Activated CD4-positive, alpha-beta T cell treated with anti-CD3 and anti-CD28 coated beads for 36 hours (primary cell): ENCODE measurements at regions not wholly inside any gene's neighbourhood (a gene's known extent, or its start where the extent isn't known, plus 50 kb on each side); places are given as distances from the start of the nearest gene placed in this dataset.

Experiments used
- ATAC-seq: fragments of 200-7000 bp; cut with Tn5 transposase; one replicate; pipeline ENCODE4 v1.10.0; 2021; ENCODE audit warnings: mild to moderate bottlenecking, moderate library complexity
- CTCF ChIA-PET: fragments of 350-600 bp; sonication (Branson Sonifier 250); formaldehyde crosslinking; loops from one replicate; lab custom pipeline; 2021; ENCODE audit warnings: antibody characterized with exemption; lab: Charles Lee
- POLR2A ChIA-PET: fragments of 350-600 bp; sonication (Branson Sonifier 250); formaldehyde crosslinking; loops from one replicate; lab custom pipeline; 2021; ENCODE audit warnings: antibody characterized with exemption, inconsistent platforms; lab: Charles Lee
- DNase-seq: peaks from one replicate; pipeline ENCODE4 v3.0.0-alpha.2; 2020
- H3K27ac Mint-ChIP-seq: one replicate; pipeline ENCODE4 v1.8.0; 2021; ENCODE audit warnings: mixed read lengths
- H3K27me3 Mint-ChIP-seq: one replicate; pipeline ENCODE4 v1.8.0; 2021; ENCODE audit warnings: mixed read lengths
- H3K36me3 Mint-ChIP-seq: one replicate; pipeline ENCODE4 v1.8.0; 2021; ENCODE audit warnings: low read depth, mixed read lengths
- H3K4me1 Mint-ChIP-seq: one replicate; pipeline ENCODE4 v1.8.0; 2021; ENCODE audit warnings: mixed read lengths
- H3K4me3 Mint-ChIP-seq: one replicate; pipeline ENCODE4 v1.8.0; 2021; ENCODE audit warnings: mild to moderate bottlenecking, moderate library complexity, mixed read lengths
- H3K9me3 Mint-ChIP-seq: one replicate; pipeline ENCODE4 v1.8.0; 2021; ENCODE audit warnings: low read depth, mixed read lengths
- intact Hi-C, 2 experiments: fragments of 100-400 bp; cut with DNase I in 1 of 2; cut with micrococcal nuclease in 1 of 2; formaldehyde crosslinking; loops; one replicate each; pipeline versions ENCODE4 v1.14.2 to v1.15.1; 2022 to 2024; cut with DNase I, micrococcal nuclease

DNA sequence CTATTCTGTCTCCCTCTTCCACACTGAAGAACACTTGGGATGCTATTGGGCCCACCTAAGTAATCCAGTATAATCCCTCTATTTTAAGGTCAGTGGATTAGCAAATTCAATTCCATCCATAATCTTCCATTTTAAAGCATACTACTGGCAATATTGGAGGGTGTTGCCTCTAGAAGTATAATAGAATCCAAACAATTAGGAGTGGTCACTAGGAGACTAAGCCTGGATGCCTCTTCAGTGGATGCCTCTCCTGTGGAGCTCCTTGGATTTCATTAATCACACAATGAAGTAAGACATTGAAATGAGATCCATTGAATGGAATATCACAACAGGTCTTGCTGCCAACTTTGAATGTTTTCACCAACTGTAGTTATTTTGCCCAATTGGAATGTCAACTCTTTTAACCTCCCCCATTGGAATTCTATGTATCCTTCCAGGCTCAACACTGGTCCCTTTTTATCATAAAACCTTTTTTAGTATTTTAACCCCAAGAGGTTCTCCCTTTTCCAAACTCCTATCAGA is 311.6 kb downstream of the PLK2 start:
- DNase-seq (no peak), ATAC-seq (no peak)
- no peaks in the 10 kb centered on the region for H3K36me3 Mint-ChIP-seq
- no peaks in the 10 kb centered on the region for H3K9me3 Mint-ChIP-seq
- H3K4me1 Mint-ChIP-seq = no peaks in the 10 kb centered on the region
- peaks cover 8% of the 10 kb centered on the region for H3K27me3 Mint-ChIP-seq
- ChIA-PET CTCF (no interaction called here), POLR2A (no interaction called here)
- intact Hi-C loops = no loop called here
- no peak overlapping the region for H3K27ac Mint-ChIP-seq
- no peak overlapping the region for H3K4me3 Mint-ChIP-seq

DNA sequence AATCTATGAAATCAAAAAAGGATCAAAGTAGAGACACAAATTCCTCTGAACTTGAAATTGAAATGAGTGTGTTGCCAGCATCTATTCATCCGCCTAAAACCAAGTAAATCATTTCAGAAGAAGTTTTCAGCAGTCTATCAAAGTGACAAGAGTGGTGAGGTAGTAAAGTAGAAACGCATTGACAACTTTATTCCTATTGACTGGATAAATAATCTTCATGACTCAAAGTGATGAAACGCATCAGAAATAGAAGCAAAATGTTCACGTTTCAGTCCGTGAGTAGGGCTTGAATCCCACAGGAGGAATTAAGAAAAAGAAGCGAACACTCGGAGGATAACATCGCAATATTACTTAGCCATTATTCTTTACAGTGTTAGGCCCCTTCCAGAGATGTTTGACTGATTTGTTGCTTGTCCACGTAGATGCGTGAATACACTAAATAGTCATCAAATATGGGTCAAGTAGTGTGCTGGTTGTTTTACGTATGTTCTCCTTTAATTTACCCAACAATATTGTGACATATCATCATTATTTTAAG is 314.4 kb downstream of the PLK2 start:
- no peaks in the 10 kb centered on the region for H3K36me3 Mint-ChIP-seq
- ATAC-seq (no peak), DNase-seq (no peak)
- ChIA-PET POLR2A (no interaction called here), CTCF (no interaction called here)
- H3K4me3 Mint-ChIP-seq = no peak overlapping the region
- no peaks in the 10 kb centered on the region for H3K9me3 Mint-ChIP-seq
- no peaks in the 10 kb centered on the region for H3K4me1 Mint-ChIP-seq
- intact Hi-C loops = no loop called here
- no peak overlapping the region for H3K27ac Mint-ChIP-seq
- H3K27me3 Mint-ChIP-seq = peaks cover 7% of the 10 kb centered on the region

DNA sequence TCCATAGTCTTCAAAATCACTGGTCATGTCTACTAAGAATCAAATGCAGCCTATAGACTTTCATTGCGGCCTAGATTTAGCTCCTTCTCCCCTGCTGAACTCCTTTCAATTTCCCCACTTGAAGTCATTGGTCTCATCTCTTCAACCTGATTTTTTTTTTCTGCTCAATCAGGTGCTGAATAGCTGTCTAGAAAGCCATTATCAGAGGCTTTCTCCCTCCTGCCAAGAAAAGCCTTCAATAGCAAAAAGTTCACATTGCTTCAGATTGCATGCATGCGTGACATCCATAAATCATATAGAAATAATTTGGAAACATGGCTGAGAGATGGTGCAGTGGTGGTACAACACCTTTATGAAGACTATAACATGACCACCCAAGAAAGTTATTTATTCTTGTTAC is 316.2 kb downstream of the PLK2 start:
- CTCF ChIA-PET = no interaction called here
- no peak overlapping the region for H3K4me3 Mint-ChIP-seq
- intact Hi-C loops = no loop called here

GRCh38 chr5:58143181-58143580 is 316.7 kb downstream of the PLK2 start:
- Mint-ChIP-seq H3K27ac (no peak overlapping the region), H3K27me3 (peaks cover 7% of the 10 kb centered on the region), H3K4me3 (no peak overlapping the region), H3K4me1 (no peaks in the 10 kb centered on the region), H3K36me3 (no peaks in the 10 kb centered on the region), H3K9me3 (no peaks in the 10 kb centered on the region)
- intact Hi-C loops = no loop called here
- DNase-seq (no peak), ATAC-seq (no peak)
- ChIA-PET CTCF (no interaction called here), POLR2A (no interaction called here)

More for the DNA sequence above, 316.2 kb downstream of the PLK2 start:
- Mint-ChIP-seq H3K4me1 (no peaks in the 10 kb centered on the region), H3K27ac (no peak overlapping the region), H3K27me3 (peaks cover 7% of the 10 kb centered on the region), H3K36me3 (no peaks in the 10 kb centered on the region), H3K9me3 (no peaks in the 10 kb centered on the region)
- DNase-seq = no peak
- POLR2A ChIA-PET = no interaction called here
- no peak for ATAC-seq

DNA sequence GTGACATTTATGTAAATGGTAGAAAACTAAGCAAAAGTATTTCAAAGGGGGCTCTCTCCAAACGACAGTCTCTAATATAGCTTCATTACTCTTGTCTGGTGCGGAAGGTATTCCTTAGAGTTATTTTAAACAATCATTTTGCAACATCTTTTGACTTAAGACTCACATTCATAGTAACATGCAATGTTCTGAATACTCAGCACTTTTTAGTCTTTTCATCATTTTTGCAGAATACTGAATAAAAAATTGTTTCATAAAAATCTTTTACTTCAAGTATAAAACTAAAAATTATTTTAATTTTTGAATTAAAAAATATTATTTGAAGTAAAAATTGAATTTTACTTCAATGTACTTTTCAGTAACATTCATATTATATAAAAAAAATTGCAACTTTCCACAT is 321.1 kb downstream of the PLK2 start:
- no peaks in the 10 kb centered on the region for H3K9me3 Mint-ChIP-seq

GRCh38 chr5:58136406-58136805 is 323.5 kb downstream of the PLK2 start:
- CTCF ChIA-PET = interaction anchor here (0.7 kb wide), 1 partner anchor 302 kb away, joined by 3 read pairs; no protein-coding TSS in a partner anchor
- ATAC-seq (no peak), DNase-seq (no peak)
- H3K27me3 Mint-ChIP-seq = no peaks in the 10 kb centered on the region
- H3K36me3 Mint-ChIP-seq = no peaks in the 10 kb centered on the region
- no peaks in the 10 kb centered on the region for H3K9me3 Mint-ChIP-seq
- intact Hi-C loops = no loop called here
- no peak overlapping the region for H3K4me3 Mint-ChIP-seq
- POLR2A ChIA-PET = no interaction called here
- no peak overlapping the region for H3K27ac Mint-ChIP-seq
- no peaks in the 10 kb centered on the region for H3K4me1 Mint-ChIP-seq

More for the DNA sequence above, 321.1 kb downstream of the PLK2 start:
- Mint-ChIP-seq H3K4me3 (no peak overlapping the region), H3K27ac (no peak overlapping the region), H3K36me3 (no peaks in the 10 kb centered on the region), H3K27me3 (no peaks in the 10 kb centered on the region), H3K4me1 (no peaks in the 10 kb centered on the region)
- ChIA-PET CTCF (no interaction called here), POLR2A (no interaction called here)
- intact Hi-C loops = no loop called here
- DNase-seq = no peak
- no peak for ATAC-seq

GRCh38 chr5:58135571-58136335 is 324.1 kb downstream of the PLK2 start:
- no peak for DNase-seq
- POLR2A ChIA-PET = no interaction called here
- Mint-ChIP-seq H3K9me3 (no peaks in the 10 kb centered on the region), H3K4me3 (no peak overlapping the region), H3K4me1 (no peaks in the 10 kb centered on the region), H3K27me3 (no peaks in the 10 kb centered on the region), H3K36me3 (no peaks in the 10 kb centered on the region), H3K27ac (no peak overlapping the region)
- no peak for ATAC-seq
- CTCF ChIA-PET = no interaction called here
- intact Hi-C loops = no loop called here

GRCh38 chr5:58133631-58134296 is 326.1 kb downstream of the PLK2 start:
- Mint-ChIP-seq H3K27ac (no peak overlapping the region), H3K27me3 (no peaks in the 10 kb centered on the region), H3K4me1 (no peaks in the 10 kb centered on the region), H3K36me3 (no peaks in the 10 kb centered on the region), H3K9me3 (no peaks in the 10 kb centered on the region), H3K4me3 (no peak overlapping the region)
- DNase-seq (no peak), ATAC-seq (no peak)
- intact Hi-C loops = no loop called here
- CTCF ChIA-PET = interaction anchor here (0.6 kb wide), 1 partner anchor 11 kb away, joined by 4 read pairs; no protein-coding TSS in a partner anchor
- POLR2A ChIA-PET = no interaction called here

DNA sequence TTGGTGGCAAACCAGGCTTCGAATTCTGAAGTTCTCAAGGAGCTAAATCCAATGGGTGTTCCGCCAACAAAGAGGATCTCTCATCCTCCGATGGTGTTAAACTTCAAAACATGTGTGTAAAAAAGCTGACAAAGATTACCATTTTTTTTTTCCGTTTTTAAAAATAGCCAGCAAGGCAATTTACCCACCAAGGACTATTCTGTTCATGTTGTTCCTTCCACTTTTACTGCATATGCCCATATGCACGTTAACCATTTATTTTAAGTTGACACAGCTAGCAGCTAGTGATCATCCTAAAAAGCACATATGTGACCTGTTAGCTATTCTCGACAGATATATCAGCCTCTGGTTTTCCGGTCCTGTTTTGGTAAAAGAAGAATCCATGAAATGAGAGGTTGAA is 326.7 kb downstream of the PLK2 start:
- Mint-ChIP-seq H3K4me3 (no peak overlapping the region), H3K27ac (no peak overlapping the region), H3K4me1 (no peaks in the 10 kb centered on the region), H3K27me3 (no peaks in the 10 kb centered on the region), H3K36me3 (no peaks in the 10 kb centered on the region), H3K9me3 (no peaks in the 10 kb centered on the region)
- ChIA-PET POLR2A (no interaction called here), CTCF (no interaction called here)
- intact Hi-C loops = no loop called here
- ATAC-seq (no peak), DNase-seq (no peak)

GRCh38 chr5:58127255-58128220 is 332.3 kb downstream of the PLK2 start:
- ATAC-seq = no peak
- no peaks in the 10 kb centered on the region for H3K9me3 Mint-ChIP-seq
- CTCF ChIA-PET = interaction anchor here (1.9 kb wide), 1 partner anchor 335 kb away, joined by 6 read pairs; no protein-coding TSS in a partner anchor
- POLR2A ChIA-PET = no interaction called here
- DNase-seq = no peak
- H3K36me3 Mint-ChIP-seq = no peaks in the 10 kb centered on the region
- no peak overlapping the region for H3K4me3 Mint-ChIP-seq
- H3K27me3 Mint-ChIP-seq = peaks cover 9% of the 10 kb centered on the region
- H3K27ac Mint-ChIP-seq = no peak overlapping the region
- intact Hi-C loops = no loop called here
- no peaks in the 10 kb centered on the region for H3K4me1 Mint-ChIP-seq

- Mint-ChIP-seq H3K4me1 (no peaks in the 10 kb centered on the region), H3K27ac (no peak overlapping the region), H3K9me3 (no peaks in the 10 kb centered on the region), H3K4me3 (no peak overlapping the region), H3K36me3 (no peaks in the 10 kb centered on the region), H3K27me3 (peaks cover 9% of the 10 kb centered on the region)
- no peak for DNase-seq
- no peak for ATAC-seq
- ChIA-PET POLR2A (no interaction called here), CTCF (interaction anchor here (0.6 kb wide), 1 partner anchor 11 kb away, joined by 4 read pairs; no protein-coding TSS in a partner anchor)
- intact Hi-C loops = no loop called here
Measured at GRCh38 chr5:58123501-58123900, 336.4 kb downstream of the PLK2 start.
